UCSD-AML1 (cell line): ENCODE measurements at regions not wholly inside any gene's neighbourhood (a gene's known extent, or its start where the extent isn't known, plus 50 kb on each side); places are given as distances from the start of the nearest gene placed in this dataset.

Source experiments
- DNase-seq: peaks from one replicate; lab custom pipeline; 2025; ENCODE audit not compliant: unreplicated experiment; lab: John Stamatoyannopoulos, UW

- DNase-seq: no peak
Observed at GRCh38 chr2:11013196-11013595, 101.5 kb downstream of the KCNF1 start.

DNA sequence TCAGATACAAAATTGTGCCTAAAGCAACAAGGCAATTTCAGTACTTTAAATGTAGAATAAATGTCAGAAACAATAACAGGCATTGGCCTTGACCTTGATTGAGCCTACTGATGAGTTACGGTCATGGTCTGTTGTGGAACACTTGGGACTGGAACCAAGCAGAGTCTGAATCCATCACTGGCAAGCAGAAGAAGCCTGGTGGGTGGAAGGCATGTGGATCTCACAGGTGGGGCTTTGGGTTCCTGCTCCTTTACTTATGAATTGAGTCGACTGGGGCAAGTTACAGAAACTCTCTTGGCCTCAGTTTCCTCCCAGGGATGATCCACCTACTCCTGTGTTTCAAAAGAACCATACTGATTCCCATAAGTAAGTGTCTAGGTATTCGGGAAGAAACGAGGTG, 102.3 kb downstream of the KCNF1 start:
- DNase-seq: no peak

- DNase-seq: no peak
Observed at GRCh38 chr2:11016735-11017388, 105.1 kb downstream of the KCNF1 start.

DNA sequence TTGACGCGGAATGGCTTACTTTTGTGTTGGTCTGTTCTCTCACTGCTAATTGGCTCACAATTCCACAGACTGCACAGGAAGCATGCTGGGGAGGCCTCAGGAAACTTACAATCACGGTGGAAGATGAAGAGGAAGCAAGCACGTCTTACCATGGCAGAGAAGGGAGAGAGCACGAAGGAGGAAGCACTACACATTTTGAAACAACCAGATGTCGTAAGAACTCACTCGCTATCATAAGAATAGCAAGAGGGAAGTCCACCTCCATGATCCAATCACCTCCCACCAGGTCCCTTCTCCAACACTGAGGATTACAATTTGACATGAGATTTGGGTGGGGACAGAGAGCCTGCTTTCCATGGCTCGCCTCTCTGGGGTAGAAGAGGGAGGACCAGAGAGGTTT, 106.2 kb downstream of the KCNF1 start:
- DNase-seq: no peak

- DNase-seq: no peak
Observed at GRCh38 chr2:11018651-11019185, 107.0 kb downstream of the KCNF1 start.

GRCh38 chr2:11019614-11020013, 107.9 kb downstream of the KCNF1 start:
- DNase-seq: no peak

- no peak for DNase-seq
Observed at GRCh38 chr2:11022064-11022463, 110.3 kb downstream of the KCNF1 start.

DNA sequence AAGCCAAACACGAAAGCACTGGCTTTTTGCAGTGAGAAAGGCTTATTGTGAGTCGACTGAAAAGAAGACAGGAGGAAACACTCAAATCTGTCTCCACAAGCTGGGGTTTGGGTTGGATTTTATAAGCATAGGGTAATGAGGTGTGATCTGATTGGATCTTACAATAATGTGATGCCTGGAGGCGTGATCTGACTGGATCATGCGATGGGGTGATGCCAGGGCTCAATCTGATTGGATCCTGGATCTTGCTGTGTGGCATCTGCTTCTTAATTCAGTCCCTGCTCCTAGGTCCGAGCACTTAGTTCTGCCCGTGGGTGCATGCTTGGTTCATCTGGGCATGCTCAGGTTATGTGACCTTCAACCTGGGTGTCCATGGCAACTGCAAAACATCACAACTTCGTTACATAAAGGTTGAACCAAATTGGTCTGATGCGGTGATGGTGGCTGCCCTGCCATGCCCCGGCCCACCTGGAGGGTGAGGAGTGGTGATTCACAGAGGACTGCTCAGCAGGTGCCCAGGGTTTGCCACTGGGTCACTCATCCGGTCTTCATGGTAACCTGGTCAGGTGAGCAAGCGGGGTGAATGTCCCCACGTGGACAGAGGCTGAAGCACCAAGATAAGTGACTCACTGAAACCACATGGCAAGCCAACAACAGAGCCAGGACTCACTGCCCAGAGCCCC, 111.0 kb downstream of the KCNF1 start:
- DNase-seq: no peak

DNA sequence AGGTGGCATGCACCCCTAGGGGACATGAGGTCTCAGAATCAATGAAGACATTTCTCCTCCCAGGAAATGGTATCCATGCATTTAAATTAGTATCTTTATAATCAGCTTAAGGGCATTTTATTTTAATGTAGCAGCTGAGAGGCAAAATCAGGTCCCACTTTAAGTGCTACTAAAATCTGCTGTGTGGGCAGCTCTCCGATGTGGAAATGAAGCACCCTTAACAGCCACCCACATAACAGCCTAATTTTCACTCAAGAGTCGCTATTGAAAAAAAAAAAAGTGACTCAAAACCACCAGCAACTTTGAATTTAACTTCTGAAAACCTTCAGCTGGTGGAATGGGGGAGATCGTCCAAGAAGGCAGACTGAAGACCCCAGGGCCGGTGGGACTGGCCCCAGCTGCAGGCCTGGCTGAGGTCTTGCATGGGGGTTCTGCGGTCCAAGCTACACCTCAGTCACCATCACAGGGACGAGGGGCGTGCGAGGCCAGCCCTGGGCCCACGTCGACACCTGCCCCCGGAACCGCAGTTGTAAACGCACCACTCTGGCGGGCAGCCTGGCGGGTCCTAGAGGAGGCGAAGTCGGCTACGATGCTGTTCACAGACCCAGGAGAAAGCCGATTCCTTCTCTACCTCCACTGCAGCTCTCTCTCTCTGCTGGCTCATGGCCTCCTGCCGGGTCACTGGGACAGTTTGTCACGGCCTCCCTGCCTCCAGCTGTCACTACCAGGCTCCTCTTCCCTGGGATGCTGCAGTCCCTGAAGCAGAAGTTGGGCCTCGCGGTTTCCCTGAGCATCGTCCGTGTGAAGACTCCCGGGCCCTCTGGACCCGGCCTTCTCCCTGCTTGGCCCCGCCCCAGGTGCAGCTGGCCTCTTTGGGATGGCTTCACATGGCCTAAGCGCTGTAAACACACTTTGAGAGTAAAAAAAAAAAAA, 111.9 kb downstream of the KCNF1 start:
- no peak for DNase-seq

- DNase-seq: no peak
Observed at GRCh38 chr2:11024259-11024645, 112.5 kb downstream of the KCNF1 start.

DNA sequence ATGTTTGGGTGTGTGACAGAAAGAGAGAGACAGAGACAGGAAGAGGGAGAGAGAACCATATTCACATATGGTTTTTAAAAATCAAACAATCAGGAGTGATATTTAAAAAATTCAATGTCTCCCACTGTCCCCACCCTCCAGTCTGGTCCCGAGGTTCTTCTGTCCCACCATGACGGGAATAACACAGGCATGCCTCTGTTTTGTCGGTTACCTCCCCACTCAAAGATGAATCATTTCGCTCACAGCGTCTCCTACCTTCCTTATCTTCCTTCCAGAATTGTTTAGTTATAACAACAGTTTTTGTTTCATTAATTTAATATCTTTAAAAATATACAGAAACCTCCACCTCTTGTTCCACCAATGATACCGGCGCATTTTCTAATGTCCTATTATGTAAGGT, 113.0 kb downstream of the KCNF1 start:
- DNase-seq: no peak

- DNase-seq: no peak
Observed at GRCh38 chr2:11026286-11026921, 114.7 kb downstream of the KCNF1 start.

DNA sequence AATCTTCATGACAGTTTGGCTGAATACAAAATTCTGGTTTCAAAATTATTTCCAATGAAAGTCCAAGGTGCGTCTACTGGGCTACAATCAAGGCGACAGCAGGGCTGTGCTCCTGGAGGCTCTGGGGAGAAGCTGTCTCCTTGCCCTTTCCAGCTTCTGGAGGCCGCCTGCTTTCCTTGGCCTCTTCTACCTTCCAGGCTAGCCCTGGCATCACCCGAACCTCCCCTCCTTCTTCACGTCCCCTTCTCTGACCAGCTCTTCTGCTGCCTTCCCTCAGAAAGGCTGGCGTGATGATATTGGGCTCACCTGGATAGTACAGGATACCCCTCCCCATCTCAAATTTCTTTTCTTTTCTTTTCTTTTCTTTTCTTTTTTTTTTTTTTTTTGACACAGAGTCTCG, 115.5 kb downstream of the KCNF1 start:
- DNase-seq: no peak

GRCh38 chr2:11028407-11028916, 116.7 kb downstream of the KCNF1 start:
- no peak for DNase-seq

GRCh38 chr2:11029136-11029535, 117.4 kb downstream of the KCNF1 start:
- DNase-seq: no peak

DNA sequence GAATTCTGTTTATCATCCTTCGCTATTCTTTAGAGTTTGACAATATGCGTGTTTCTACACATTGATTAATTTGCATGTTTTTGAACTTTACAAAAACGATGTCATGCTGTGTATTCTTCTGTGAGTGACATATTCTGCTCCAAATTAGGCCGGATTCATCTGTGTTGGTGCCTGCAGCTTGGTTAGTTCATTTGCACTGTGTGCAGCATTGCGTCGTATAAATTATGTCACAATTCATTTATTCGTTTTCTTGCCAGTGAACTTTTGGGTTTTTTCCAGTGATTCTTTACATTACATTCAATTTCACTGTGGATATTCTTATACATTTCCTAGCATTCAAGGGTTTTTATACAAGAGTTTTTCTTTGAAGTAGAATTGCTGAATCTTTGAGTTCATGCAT, 118.3 kb downstream of the KCNF1 start:
- no peak for DNase-seq

GRCh38 chr2:11030909-11031308, 119.2 kb downstream of the KCNF1 start:
- no peak for DNase-seq

- DNase-seq: no peak
Observed at GRCh38 chr2:11031876-11032275, 120.1 kb downstream of the KCNF1 start.

- no peak for DNase-seq
Observed at GRCh38 chr2:11032396-11032795, 120.7 kb downstream of the KCNF1 start.

- DNase-seq: no peak
Observed at GRCh38 chr2:11033114-11033513, 121.4 kb downstream of the KCNF1 start.

- DNase-seq: no peak
Observed at GRCh38 chr2:11038641-11039040, 116.6 kb upstream of the SLC66A3 start.
